ENCODE measurements at regions not wholly inside any gene's neighbourhood (a gene's known extent, or its start where the extent isn't known, plus 50 kb on each side); places are given as distances from the start of the nearest gene placed in this dataset.
A peak's percentile ranks its signal among the peaks of the same experiment; 100 is the strongest.

- DNase-seq, result no peak
These were observed 126.1 kb downstream of the SEC14L1 start for GRCh38 chr17:77266891-77267341.

GRCh38 chr17:77269696-77270681 is 129.2 kb downstream of the SEC14L1 start:
- no peak for DNase-seq

GRCh38 chr17:77271411-77271810 is 130.6 kb downstream of the SEC14L1 start:
- no peak for DNase-seq

- DNase-seq, result no peak
These were observed 132.8 kb downstream of the SEC14L1 start for GRCh38 chr17:77273397-77274085.

GRCh38 chr17:77274096-77274845 is 133.5 kb downstream of the SEC14L1 start:
- DNase-seq, result no peak

- DNase-seq, result no peak
These were observed 138.9 kb downstream of the SEC14L1 start for GRCh38 chr17:77279448-77280303.

GRCh38 chr17:77280304-77281121 is 139.7 kb downstream of the SEC14L1 start:
- no peak for DNase-seq

- peak; percentile 35 for DNase-seq
These were observed 140.5 kb downstream of the SEC14L1 start for GRCh38 chr17:77281122-77281903.

GRCh38 chr17:77281904-77282367 is 141.2 kb downstream of the SEC14L1 start:
- DNase-seq, result no peak

- no peak for DNase-seq
These were observed 142.1 kb downstream of the SEC14L1 start for GRCh38 chr17:77282524-77283515.

- DNase-seq, result no peak
These were observed 143.4 kb downstream of the SEC14L1 start for GRCh38 chr17:77284023-77284617.

- peak; percentile 4 for DNase-seq
These were observed 145.0 kb downstream of the SEC14L1 start for GRCh38 chr17:77285594-77286390.

- no peak for DNase-seq
These were observed 145.5 kb downstream of the SEC14L1 start for GRCh38 chr17:77286391-77286640.

- no peak for DNase-seq
These were observed 146.1 kb downstream of the SEC14L1 start for GRCh38 chr17:77286641-77287431.

GRCh38 chr17:77287432-77288068 is 146.8 kb downstream of the SEC14L1 start:
- DNase-seq, result no peak

GRCh38 chr17:77288115-77288619 is 147.4 kb downstream of the SEC14L1 start:
- no peak for DNase-seq
